GM18951 (cell line): ENCODE measurements at regions not wholly inside any gene's neighbourhood (a gene's known extent, or its start where the extent isn't known, plus 50 kb on each side); places are given as distances from the start of the nearest gene placed in this dataset.

Experiments used
- POLR2A ChIP-seq: IDR thresholded peaks from 4 replicates; pipeline ENCODE4 v1.6.1; 2011; ENCODE audit warnings: mild to moderate bottlenecking; ENCODE audit not compliant: insufficient read length, insufficient read depth; ENCODE audit errors: extremely low read depth
- in situ Hi-C: fragments of 300-500 bp; cut with MboI; formaldehyde crosslinking; loops from one replicate; pipeline ENCODE4 v1.12.0; 2022; ENCODE audit warnings: low sequenced_read_pairs, mixed read lengths, inconsistent platforms; ENCODE audit not compliant: unreplicated experiment

DNA sequence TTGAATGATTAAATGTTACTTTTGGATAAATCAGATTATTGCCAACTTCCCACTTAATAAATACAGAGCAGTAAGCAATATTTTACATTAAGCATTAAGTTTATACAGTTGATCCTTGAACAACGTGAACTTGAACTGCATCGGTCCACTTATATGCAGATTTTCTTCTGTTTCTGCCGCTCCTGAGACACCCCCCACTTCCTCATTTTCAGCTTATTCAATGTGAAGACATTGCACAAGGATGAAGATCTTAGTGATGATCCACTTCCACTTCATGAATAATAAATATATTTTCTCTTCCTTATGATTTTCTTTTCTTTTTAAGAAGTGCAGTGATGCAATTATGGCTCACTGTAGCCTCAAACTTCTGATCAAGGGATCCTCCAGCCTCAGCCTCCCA, 167.2 kb downstream of the LINC00237 start:
- no peak for TF ChIP-seq POLR2A
- in situ Hi-C loops, result no loop called here

DNA sequence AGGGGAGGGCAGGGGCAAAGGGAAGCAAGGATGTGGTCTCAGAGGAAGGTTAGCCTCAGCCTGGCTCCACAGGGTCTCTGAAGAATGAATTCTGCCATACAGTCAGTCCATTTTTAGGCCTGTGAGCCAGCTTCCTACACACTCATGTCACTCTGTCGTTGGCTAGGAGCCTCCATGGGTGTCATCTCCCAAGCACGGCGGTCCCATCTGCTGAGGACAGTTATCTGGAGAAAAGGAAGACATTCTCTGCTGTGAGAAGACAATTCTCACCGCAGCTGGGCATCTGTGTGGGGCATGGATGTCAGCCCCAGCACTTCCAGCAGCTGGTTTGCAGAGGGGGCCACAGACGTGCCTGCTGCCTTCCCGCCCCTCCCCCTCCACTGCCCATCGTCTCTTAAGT, 167.6 kb downstream of the LINC00237 start:
- in situ Hi-C loops, result no loop called here
- TF ChIP-seq POLR2A, result no peak

DNA sequence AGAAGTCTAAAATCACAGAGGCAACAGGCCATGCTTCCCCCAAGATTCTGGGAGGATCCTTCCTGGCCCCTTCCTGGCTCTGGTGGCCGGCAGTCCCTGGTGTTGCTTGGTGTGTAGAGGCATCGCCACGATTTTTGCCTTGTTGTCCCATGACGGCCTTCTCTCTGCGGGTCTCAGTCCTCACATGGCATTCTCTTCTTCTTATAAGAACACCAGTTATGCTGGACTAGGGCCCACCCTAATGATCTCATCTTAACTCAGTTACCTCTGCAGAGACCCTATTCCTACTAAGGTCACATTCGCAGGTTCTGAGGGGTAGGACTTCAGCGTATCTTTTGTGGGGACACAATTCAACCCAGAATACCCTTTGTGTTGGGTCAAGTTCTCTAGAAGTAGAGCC, 168.0 kb downstream of the LINC00237 start:
- in situ Hi-C loops, result no loop called here
- TF ChIP-seq POLR2A, result no peak

DNA sequence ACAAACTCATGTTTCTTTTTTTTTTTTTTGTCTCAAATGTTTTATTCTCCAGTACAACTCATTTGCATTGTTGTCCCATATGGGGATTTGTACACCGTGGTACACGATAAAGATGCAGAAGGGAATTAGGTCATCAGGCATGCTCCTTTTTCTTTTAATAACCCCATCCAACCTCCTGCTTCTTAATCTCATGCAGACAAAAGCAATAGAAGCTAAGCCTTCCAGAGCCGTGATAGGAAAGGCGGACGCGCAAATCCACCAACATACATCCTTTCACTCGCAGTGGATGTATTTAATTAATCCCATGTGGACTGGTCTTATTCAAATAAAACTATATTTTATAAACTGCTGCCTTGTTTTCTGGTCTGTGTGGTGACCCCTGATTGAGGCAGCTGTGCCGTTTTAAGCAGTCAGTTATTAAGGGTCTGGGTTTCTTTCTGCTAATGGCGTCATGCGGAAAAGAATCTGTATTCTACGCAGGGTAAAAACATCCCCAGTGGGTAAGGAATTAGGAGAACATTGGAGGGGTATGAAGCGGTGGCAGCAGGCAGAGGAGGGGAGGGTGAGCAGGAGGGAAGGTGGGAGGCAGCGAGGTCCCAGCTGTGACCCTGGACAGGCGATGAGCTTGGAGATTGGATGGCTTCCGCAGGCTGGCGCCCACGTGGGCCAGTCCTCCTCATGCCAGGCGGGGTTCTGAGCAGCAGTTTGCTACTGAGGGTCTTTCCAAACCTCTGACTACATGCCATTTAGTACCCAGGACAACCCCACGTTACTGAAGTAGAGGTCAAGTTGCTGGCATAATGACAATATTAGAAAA, 172.8 kb downstream of the LINC00237 start:
- no peak for TF ChIP-seq POLR2A
- in situ Hi-C loops, result no loop called here

DNA sequence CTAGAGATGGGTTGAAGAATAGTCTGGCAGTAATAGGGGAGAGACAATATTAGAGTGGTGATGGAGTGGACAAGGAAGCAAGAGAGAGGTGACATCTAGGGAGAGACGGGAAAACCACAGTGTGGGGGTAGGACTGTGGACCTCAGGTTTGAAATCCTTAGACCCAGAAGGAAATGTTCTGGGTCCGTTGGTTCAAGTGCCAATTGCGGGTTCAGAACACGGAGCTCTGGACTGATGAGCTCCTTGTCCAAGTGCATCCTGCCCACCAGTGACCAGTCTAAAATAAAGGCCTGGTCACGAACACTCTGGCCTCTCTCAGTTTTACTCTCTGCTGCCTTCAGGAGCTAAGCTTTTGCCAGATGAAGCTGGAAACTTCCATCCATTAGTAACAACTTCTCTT, 174.0 kb downstream of the LINC00237 start:
- TF ChIP-seq POLR2A, result no peak
- in situ Hi-C loops, result no loop called here

DNA sequence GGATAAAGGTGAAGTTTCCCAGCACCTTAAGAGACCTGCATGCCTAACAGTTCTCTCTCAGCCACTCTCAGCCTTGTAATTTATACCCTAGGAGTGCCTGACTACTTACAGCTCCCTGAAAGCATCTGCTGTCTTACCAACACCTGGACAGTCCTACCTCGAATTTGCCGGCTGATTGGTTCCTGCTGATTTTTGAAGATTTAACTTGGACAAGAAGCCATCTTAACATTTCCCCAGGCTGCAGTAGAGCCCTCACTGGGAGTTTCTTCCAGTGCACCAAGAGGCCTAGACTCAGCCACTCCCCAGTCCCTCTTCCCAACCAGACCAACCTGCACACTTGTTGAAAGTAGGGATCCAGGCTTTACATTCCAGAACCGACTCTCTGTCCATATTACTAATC, 174.5 kb downstream of the LINC00237 start:
- in situ Hi-C loops, result no loop called here
- TF ChIP-seq POLR2A, result no peak

DNA sequence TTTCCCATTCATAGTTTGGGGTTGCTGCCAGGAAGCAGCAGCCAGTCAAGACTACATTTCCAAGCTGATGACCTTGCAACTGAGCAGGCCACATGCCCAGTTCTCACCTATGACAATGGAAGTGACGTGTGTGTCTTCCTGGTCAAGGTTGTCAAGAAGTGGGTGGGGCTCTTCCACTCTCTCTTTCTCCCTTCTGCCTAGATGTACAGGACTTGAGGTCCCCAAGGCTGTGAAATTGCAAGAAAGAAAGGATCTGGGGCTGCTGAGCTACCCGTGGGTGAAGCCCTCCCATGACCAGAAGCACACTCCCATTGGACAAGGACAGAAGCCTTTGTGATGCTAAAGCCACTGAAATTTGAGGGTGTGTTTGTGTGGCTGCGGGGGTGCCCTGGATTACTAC, 175.1 kb downstream of the LINC00237 start:
- in situ Hi-C loops, result no loop called here
- no peak for TF ChIP-seq POLR2A

DNA sequence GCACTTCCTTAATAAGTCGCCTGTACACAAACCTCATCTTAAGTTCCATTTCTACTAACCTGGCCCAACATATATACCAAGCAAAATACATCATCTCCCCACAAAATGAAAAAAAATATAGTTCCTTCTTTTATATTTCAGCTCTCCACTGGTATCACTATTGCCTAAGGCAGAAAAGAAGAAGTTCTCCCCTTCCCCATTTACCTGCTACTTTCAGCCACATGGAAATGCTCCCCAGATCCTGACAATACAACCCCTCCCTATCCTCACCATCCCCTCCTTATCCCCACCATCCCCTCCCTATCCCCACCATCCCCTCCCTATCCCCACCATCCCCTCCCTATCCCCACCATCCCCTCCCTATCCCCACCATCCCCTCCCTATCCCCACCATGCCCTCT, 175.7 kb downstream of the LINC00237 start:
- no peak for TF ChIP-seq POLR2A
- in situ Hi-C loops, result no loop called here

DNA sequence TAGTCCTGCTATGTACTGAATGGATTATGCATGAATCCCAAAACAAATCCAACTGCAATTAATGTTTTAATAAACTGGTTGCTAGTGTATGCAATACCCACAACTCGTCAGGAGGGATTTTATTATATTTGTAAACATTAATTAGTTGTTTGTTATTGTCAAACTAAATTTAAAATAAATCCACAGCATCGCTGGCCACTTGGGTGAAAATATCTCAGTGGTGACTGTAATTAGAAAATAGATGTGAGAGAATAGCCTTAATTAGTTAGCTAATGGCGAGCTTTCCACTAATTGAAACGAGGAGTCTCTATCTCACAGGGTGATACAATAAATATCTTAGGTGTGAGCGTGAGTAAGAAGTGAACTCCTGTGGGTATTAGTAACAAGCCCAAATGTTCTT, 176.8 kb downstream of the LINC00237 start:
- in situ Hi-C loops, result no loop called here

DNA sequence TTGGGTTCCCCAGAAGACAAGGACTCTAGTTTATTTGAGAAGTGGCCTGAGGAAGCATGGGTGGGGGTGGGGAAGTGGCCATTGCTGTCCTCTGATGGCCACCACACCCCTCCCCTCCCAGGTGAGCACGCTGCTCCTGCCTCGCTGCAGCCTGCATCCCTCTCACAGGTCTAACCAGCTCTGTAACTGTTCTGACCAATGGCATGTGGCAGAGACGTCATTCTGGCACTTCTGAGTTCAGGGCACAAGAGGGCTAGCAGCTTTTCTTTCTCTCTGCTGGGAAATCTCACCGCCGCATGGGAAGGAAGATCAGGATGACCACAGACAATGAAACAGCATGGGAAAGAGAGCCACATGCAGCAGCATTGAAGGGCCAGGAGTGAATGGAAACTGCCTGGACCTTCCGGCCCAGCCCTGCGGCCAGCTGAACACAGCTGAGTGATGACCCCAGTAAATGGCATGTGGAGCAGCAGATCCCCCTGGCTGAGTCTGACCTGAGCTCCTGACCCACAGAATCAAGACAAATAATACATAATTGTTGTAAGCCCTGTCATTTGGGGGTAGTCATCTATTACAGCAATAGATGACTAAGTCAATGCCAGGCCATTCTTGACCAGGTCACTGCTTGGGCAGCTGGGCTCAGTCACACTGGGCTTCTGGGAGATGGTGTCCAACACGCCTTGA, 179.8 kb downstream of the LINC00237 start:
- in situ Hi-C loops, result no loop called here
- no peak for TF ChIP-seq POLR2A

More for the DNA sequence above, 176.8 kb downstream of the LINC00237 start:
- no peak for TF ChIP-seq POLR2A

DNA sequence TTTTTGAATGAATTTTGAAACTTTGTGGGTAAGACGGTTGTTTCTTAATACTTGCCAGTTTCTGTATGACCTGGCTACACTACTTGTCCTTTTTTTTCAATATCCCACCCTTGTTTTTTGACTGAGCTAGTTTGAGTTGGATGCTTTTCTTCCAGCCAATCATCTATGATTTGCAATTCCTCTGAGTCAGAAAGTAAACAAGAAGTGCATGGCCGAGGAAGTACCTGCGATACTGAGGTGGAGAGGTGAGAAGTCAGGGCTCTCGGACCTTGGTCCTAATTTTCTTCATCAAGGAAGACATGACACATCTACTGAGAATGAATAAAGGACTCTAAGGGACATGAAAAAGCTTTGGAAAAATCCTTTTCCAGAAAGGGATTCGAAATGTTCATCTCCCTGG, 185.7 kb downstream of the LINC00237 start:
- in situ Hi-C loops, result no loop called here
- no peak for TF ChIP-seq POLR2A

DNA sequence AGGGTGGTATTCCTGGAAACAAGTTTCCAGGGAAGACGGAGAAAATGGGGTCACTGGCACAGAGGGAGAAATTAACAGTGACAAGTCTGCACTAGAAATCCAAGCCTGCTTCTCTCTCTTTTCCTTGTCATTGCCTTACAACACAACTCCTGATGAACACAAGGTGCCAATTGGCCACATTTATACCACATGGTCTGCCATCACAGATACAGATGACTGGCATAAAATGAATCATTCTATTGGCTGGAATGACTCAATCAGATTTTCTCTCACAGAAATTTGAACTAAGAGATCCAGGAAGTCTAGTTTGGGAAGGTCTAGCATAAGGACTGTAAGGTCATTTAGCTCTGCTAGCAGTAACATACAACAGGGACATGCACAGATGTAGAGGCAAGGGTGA, 190.3 kb downstream of the LINC00237 start:
- in situ Hi-C loops, result no loop called here
- TF ChIP-seq POLR2A, result no peak

DNA sequence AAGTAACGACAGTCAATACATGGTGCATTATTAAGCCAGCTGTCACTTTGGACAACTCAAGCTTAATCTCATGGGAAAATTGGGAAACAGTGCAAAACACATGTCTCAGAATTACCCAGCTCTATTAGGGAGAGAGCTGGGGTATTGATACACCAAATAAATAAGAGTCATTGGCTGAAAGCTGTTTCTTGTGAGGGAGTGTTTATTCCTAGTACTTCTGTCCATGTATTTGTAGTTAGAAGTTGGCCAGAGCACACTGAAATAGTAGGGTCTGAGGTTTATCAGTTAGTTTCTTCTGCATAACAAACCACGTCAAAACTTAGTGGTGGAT, 192.0 kb upstream of the RALGAPA2 start:
- TF ChIP-seq POLR2A, result no peak

More for the DNA sequence above, 192.0 kb upstream of the RALGAPA2 start:
- in situ Hi-C loops, result no loop called here
